ENCODE measurements at regions not wholly inside any gene's neighbourhood (a gene's known extent, or its start where the extent isn't known, plus 50 kb on each side); places are given as distances from the start of the nearest gene placed in this dataset.

DNA sequence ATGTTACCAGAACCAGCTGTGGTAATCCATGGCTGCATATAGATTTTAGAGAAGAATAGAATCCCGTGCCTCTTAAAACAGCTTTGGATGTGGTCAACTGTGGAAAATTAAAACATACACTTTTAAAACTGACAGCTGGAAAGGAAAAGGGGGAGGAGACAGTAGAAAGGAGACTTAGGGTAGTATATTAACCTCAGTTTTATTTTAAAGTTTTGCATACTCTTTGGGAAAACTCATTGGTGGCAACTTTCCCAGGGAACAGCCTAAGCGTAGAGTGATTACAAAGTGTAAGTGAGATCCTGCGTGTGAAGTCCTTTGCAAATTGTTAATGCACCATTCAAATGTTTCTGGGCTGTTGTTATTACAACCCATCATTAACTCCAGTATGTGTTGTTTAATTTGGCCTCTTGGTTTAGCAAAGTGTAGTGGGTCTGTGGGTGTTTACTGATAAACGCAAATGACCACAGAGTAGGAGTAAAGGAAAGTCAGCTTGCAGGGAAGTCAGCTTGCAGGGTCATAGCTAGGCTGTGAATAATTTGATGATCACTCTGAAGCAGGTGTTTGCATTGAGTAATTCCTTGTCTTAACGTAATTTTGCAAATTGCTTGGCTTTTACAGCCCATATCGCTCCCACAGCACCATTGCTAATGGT is 88.0 kb upstream of the DBX1 start:
- Mint-ChIP-seq H3K4me3 (ENCODE audit: unreplicated experiment) (no peak overlapping the region), H3K9me3 (ENCODE audit: unreplicated experiment) (no peaks in the 10 kb centered on the region), H3K27me3 (ENCODE audit: unreplicated experiment) (no peaks in the 10 kb centered on the region), H3K27ac (ENCODE audit: unreplicated experiment) (no peak overlapping the region), H3K36me3 (ENCODE audit: low read depth, unreplicated experiment) (no peaks in the 10 kb centered on the region), H3K4me1 (ENCODE audit: unreplicated experiment) (no peaks in the 10 kb centered on the region)
- DNase-seq (ENCODE audit: low spot score), result no peak
- no peak for TF ChIP-seq CTCF (IDR thresholded peaks at IDR 0.05; ENCODE audit: unreplicated experiment)

- Mint-ChIP-seq H3K4me3 (ENCODE audit: unreplicated experiment) (no peak overlapping the region), H3K27ac (ENCODE audit: unreplicated experiment) (no peak overlapping the region), H3K27me3 (ENCODE audit: unreplicated experiment) (no peaks in the 10 kb centered on the region), H3K9me3 (ENCODE audit: unreplicated experiment) (no peaks in the 10 kb centered on the region), H3K4me1 (ENCODE audit: unreplicated experiment) (no peaks in the 10 kb centered on the region), H3K36me3 (ENCODE audit: low read depth, unreplicated experiment) (no peaks in the 10 kb centered on the region)
- no peak for TF ChIP-seq CTCF (IDR thresholded peaks at IDR 0.05; ENCODE audit: unreplicated experiment)
- DNase-seq (ENCODE audit: low spot score), result no peak
Observed at GRCh38 chr11:20247591-20248007, 87.3 kb upstream of the DBX1 start.

DNA sequence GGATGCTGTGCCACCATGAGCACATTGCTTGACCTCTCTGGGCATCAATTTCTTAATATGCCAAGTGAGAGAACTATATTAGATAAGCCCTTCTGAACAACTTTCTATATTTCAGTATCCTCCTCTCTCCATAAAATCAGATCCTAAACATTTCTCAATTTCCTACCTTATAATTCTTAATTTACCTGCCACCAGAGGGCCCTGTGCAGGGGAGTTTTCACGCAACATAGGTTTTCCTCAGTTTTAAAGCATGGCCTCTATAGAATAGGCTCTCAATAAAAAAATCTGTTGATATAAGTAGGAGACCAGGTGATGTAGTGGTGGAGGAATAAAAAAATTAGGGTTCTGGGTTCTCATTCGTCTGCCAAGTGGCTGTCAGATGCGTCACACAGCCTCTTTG is 83.7 kb upstream of the DBX1 start:
- Mint-ChIP-seq H3K4me1 (ENCODE audit: unreplicated experiment) (no peaks in the 10 kb centered on the region), H3K9me3 (ENCODE audit: unreplicated experiment) (no peaks in the 10 kb centered on the region), H3K4me3 (ENCODE audit: unreplicated experiment) (no peak overlapping the region), H3K36me3 (ENCODE audit: low read depth, unreplicated experiment) (no peaks in the 10 kb centered on the region), H3K27me3 (ENCODE audit: unreplicated experiment) (no peaks in the 10 kb centered on the region), H3K27ac (ENCODE audit: unreplicated experiment) (no peak overlapping the region)
- no peak for TF ChIP-seq CTCF (IDR thresholded peaks at IDR 0.05; ENCODE audit: unreplicated experiment)
- no peak for DNase-seq (ENCODE audit: low spot score)

- no peak overlapping the region for H3K27ac Mint-ChIP-seq (ENCODE audit: unreplicated experiment)
- H3K27me3 Mint-ChIP-seq (ENCODE audit: unreplicated experiment), result peaks cover 4% of the 10 kb centered on the region
- H3K4me1 Mint-ChIP-seq (ENCODE audit: unreplicated experiment), result no peaks in the 10 kb centered on the region
- TF ChIP-seq CTCF (IDR thresholded peaks at IDR 0.05; ENCODE audit: unreplicated experiment), result no peak
- no peaks in the 10 kb centered on the region for H3K36me3 Mint-ChIP-seq (ENCODE audit: low read depth, unreplicated experiment)
- H3K4me3 Mint-ChIP-seq (ENCODE audit: unreplicated experiment), result no peak overlapping the region
- DNase-seq (ENCODE audit: low spot score), result no peak
- no peaks in the 10 kb centered on the region for H3K9me3 Mint-ChIP-seq (ENCODE audit: unreplicated experiment)
Observed at GRCh38 chr11:20238712-20239111, 78.4 kb upstream of the DBX1 start.

GRCh38 chr11:20235164-20235563 is 74.9 kb upstream of the DBX1 start:
- Mint-ChIP-seq H3K27ac (ENCODE audit: unreplicated experiment) (no peak overlapping the region), H3K9me3 (ENCODE audit: unreplicated experiment) (no peaks in the 10 kb centered on the region), H3K4me1 (ENCODE audit: unreplicated experiment) (no peaks in the 10 kb centered on the region), H3K4me3 (ENCODE audit: unreplicated experiment) (no peak overlapping the region), H3K27me3 (ENCODE audit: unreplicated experiment) (peaks cover 4% of the 10 kb centered on the region), H3K36me3 (ENCODE audit: low read depth, unreplicated experiment) (no peaks in the 10 kb centered on the region)
- DNase-seq (ENCODE audit: low spot score), result no peak
- TF ChIP-seq CTCF (IDR thresholded peaks at IDR 0.05; ENCODE audit: unreplicated experiment), result no peak

All from endothelial cell (in vitro differentiated cells).